ENCODE measurements at regions not wholly inside any gene's neighbourhood (a gene's known extent, or its start where the extent isn't known, plus 50 kb on each side); places are given as distances from the start of the nearest gene placed in this dataset.
"Not testable (repeated sequence)": the region's sequence is repeated elsewhere in the genome, so short reads cannot be mapped to it uniquely, and the experiment has no call there.

DNA sequence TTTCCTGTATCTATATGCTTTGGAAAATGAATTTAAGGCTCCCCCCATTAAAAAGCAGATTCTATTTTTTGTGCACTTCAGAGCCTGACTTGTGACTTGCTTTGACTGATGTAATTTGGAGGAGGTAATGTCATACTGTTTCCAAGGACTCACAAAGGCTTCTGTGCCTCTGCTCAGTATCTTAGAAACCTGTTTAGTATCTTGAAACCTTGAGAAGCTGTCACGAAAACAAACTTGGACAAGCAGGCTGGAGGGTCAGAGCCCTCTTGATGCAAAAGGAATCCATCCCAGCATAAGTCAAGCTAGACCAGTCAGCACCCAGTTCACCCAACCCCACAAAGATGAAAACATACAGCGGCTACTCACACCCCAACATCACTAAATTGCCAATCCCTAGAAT is 560.0 kb upstream of the PCDH7 start:
- no peak for FAIRE-seq

DNA sequence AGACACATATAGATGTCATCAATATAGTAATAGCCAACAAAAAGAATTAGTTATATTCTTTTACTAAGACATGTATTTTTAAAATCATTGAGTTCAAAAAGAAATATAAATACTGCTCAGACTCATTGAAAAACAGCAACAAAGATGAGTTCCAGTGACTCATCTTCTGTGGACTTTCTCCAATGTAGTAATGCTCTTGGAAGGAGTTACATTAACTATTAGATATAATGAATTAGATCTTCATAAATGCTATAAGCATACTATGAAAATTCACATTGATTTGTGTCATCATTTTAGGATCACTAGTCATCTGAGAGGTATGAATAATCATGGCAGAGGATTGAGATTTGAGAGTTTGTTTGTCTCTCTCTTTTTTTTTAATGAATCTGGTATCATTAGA is 547.8 kb upstream of the PCDH7 start:
- FAIRE-seq = no peak

DNA sequence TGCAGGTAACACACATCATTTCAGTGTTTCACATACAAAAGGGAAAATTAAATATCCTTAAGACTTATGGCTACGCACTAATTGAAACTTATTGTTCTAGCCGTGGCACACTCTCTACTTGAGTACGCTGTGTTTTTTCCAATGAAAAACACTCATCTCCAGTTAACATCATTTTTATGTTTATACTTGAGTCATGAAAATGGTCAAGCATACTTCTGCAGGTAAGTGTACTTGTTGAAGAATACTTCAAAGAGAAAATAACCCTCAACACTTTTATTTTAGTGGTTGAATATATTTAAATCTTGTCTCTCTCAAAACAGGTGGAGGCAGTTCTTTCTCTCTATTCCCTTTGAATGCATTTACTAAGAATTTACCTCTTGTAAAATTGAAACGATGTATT is 538.7 kb upstream of the PCDH7 start:
- FAIRE-seq = no peak

- FAIRE-seq = no peak
These were observed 538.3 kb upstream of the PCDH7 start for GRCh38 chr4:30181918-30182317.

- FAIRE-seq = no peak
These were observed 537.4 kb upstream of the PCDH7 start for GRCh38 chr4:30182786-30183185.

DNA sequence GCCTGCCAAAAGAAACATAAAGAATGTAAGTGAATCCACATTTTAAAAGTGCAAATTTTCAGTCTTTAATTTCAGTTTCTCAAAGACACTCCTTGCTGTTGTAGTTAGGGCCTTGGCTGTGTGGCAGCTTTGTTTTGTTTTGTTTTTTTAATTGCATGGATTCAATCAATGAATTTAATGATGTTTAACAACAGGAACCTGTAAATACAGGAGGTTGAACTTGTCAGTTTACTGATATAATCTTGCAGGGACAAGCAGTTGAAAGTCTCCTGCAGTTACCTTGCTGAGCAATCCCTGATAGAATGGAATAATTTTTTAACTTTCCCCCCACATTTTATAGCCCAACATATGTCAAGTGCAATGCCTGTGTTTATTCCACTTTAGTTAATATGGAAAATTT is 528.3 kb upstream of the PCDH7 start:
- FAIRE-seq = no peak

DNA sequence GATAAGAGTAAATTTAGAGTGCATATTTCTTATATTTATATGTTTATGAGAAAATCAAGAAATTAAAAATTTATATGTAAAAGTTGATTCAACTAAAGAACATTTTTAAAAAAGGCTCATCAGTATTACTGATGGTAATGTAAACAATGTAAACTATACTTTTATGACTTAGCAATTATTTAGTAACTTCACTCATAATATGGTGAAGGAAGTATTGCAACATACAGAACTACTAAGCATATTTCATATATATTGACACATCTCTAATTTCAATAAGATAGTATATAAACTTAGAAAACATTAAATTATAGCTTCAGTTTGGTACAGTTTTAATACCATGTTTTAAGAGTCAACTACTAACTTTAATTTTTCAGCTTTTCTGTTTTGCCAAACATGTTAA is 512.8 kb upstream of the PCDH7 start:
- no peak for FAIRE-seq

DNA sequence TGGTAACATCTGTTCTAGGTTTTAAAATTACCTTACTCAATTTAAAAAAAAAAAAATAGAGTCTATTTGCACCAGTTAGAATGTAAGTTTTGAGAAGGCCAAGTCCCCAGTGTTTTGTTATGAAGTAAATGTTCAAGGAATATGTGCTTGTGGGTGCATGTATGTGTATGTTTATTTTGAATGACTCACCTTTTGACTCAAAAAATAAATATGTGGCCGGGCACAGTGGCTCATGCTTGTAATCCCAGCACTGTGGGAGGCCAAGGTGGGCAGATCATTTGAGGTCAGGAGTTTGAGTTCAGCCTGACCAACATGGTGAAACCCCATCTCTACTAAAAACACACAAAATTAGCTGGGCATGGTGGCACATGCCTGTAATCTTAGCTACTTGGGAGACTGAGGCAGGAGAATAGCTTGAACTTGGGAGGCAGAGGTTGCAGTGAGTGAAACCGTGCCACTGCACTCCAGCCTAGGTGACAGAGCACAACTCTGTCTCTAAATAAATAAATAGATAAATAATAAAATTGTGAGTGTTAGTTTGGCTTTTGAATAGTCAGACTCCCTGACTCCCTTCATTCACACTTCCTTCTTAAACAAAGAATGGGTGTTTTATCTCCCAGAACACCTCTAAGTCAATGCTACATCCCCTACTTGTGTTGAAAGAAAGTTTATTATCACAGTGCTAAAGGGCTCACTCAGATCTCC is 511.3 kb upstream of the PCDH7 start:
- no peak for FAIRE-seq

DNA sequence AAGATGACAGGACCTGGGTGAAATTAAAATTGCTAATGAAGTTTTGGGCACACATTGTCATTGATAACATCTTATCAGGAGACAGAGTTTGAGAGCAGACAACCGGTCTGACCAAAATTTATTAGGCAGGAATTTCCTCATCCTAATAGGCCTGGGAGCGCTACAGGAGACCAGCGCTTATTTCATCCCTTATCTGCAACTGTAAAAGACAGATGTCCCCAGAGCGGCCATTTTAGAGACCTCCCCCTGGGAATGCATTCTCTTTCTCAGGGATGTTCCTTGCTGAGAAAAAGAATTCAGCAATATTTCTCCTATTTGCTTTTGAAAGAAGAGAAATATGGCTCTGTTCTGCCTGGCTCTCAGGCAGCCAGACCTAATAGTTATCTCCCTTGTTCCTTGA is 504.2 kb upstream of the PCDH7 start:
- FAIRE-seq = not testable (repeated sequence)

- no peak for FAIRE-seq
These were observed 475.0 kb upstream of the PCDH7 start for GRCh38 chr4:30245140-30245539.

DNA sequence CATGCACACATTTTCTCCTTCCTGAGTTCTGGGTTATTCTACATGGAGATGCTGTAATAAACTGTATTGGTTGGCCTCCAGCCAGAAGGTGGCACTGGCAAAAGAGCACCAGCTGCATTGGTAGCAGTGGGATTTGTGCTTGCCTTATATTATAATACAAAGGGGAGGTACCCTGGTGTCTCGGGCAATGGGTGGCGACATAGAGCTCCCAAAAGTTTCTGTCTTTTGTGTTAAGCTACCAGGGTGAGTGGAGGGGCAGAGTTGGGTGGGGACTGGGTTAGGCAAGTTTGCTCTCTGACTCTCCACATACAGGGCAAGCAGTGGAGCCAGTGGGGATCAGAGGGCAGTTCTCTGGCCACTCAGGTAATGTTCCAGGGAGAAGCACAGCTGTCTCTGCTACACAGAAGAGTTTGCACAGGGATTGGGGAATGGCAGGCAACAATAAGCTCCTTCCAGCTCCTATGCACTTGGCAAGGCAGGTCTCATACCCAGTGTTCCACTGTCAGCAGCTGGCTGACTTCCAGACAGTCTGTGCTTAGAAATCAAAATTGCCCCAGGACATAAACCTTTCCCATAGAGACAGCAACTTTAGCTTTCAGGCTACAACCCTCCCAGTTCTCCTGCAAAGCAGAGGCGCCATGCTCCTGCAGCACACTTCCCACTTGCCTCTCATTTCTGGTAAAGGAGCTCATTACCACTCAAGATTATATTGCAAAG is 463.9 kb upstream of the PCDH7 start:
- FAIRE-seq = no peak

DNA sequence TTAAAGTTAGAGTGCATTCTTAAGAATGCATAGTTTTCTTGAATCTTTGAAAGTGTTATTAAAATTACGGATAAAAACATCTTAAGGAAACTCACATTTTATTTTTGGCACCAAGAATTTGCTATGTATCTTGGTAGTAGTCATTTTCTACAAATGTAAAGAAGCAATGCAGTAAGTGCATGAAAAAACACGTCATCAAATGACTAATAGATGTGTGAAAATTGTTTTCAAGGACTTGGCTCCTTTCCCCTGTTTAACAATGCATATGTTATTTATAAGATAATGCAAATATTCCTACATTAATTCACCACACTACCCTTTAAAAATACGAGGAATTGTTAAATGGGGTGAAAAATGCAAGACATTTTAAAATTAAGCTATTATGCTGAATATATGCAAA is 461.2 kb upstream of the PCDH7 start:
- no peak for FAIRE-seq

- no peak for FAIRE-seq
These were observed 457.8 kb upstream of the PCDH7 start for GRCh38 chr4:30262379-30262778.

DNA sequence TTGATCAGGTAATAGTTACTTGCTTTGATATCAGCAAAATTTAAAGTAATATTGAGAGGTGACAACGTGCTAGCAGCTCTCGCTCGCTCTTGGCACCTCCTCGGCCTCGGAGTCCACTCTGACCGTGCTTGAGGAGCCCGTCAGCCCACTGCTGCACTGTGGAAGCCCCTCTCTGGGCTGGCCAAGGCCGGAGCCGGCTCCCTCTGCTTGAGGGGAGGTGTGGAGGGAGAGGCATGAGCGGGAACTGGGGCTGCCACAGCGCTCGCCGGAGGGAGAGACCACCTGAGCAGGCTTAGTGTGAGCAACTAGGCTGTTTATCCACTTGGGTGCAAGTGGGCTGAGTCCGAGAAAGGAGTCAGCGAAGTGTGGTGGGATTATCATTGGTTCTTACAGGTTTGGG is 455.7 kb upstream of the PCDH7 start:
- FAIRE-seq = no peak

DNA sequence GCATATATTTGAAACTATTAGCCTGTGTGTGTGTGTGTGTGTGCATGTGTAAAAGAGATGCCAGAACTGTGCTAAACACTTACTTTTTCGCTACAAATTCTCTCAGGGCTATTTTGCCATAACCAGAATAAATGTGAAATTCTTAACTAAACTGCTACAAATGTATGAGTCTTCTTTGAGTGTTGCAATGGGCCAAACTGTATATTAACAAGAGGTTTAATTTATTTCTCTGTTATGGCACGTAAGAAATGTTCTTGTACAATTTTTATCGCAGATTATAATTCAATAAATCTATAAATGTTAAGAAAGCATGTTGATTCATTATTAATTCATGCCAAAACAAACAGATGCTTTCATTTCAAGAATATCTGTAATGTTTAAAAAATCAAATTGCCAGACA is 454.5 kb upstream of the PCDH7 start:
- FAIRE-seq = no peak

GRCh38 chr4:30268370-30268769 is 451.8 kb upstream of the PCDH7 start:
- FAIRE-seq = no peak

DNA sequence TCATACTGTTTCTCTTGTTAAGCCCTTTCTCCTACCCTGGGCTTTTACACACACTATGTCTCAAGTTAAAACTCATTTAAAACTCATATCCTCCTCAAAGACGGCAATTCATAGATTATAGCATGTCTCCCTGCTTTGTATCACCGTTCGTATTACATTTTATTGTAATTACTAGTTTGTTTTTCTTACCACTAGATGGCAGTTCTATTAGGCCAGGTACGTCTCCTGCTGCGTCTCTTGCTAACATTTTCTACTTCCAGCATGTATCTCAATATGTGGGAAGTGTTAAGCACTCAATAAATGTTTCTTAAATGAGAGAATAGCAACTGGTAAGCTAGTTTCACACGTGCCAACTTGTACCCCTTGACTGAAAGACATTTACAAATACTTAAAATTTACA is 450.3 kb upstream of the PCDH7 start:
- no peak for FAIRE-seq

GRCh38 chr4:30281986-30282385 is 438.2 kb upstream of the PCDH7 start:
- FAIRE-seq = no peak

DNA sequence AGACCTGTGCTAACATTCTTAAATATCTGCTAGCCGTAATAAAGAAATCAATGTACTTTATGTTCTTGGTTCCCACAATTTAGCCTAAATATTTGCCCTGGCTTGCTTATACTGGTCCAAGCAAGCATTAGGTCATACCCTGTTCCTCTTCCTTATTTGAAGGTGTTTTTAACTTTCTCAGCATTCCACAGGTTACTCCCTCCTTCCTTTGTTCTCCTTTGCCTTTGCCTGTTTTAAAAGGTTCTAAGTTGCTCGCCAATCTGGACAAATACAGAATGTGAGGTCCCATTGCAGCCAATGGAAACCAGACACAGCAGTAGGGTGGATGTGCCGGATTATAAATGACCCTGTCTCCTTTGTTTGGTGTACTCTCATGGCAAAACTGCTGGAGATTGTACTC is 436.8 kb upstream of the PCDH7 start:
- FAIRE-seq = no peak

DNA sequence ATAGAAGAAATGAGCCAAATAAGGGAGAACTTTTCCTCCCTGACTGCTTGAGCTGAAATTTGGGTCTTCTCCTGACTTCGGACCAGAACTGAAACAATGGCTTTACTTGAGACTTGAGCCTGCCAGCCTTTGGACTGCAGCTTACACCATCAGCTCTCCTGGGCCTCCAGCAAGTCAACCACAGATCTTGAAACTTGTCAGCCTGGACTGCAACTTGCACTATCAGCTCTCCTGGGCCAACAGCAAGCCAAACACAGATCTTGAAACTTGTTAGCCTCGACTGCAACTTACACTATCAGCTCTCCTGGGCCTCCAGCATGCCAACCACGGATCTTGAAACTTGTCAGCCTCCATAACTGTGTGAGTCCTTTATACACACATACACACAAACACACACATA is 425.9 kb upstream of the PCDH7 start:
- no peak for FAIRE-seq

GRCh38 chr4:30295652-30296051 is 424.5 kb upstream of the PCDH7 start:
- no peak for FAIRE-seq

DNA sequence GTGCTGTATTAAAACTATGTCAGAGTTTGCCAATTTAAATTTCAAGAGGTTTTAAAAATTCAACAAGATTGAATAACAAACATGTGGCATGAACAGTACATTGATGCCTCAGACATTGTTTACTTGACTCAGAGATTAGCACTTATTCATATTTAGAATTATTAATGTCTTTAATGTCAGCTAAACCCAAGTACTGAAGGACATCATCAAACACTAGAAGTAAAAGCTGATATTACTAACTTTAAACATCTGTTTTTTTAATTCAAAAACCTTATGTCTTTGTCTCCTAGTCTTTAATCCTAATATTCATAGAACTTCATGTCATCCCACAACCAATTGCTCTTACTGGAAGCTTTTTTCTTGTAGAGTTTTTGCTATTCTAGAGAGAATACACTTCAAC is 406.2 kb upstream of the PCDH7 start:
- no peak for FAIRE-seq

DNA sequence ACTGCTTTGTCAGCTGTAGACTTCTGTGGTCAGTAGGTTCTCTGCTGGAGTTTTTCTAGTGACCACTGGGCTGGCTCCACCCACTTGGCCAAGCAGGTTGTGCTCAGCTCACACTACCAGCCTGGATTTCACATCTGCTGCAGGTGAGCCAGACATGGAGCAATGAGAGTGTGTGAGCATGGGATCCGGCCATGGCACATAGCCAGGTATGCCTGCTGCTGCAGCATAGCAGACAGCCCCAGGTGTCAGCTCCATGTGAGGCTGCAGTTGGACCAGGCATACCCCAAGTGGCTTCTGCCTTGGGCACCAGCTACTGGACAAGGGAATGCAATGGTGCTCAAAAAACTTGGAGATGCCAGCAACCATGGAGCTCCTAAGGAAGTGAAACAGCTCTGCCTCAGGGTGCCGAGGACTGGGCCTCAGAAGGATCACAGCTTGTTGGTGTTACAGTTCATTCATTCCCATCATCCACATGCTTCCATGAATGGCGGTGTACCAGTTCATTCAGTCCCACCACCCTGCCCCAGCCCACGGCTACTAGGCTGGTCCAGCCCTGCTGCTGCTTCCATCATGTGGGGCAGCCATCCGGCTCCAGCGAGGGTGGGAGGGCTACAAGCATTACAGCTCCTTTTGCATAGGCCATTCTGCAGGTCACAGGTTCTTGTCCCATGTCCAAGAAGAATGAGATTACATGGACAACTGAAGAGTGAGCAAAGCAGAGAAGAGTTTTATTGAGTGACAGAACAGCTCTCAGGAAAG is 389.1 kb upstream of the PCDH7 start:
- no peak for FAIRE-seq

- no peak for FAIRE-seq
These were observed 378.4 kb upstream of the PCDH7 start for GRCh38 chr4:30341731-30342130.

Measured in endometrium (tissue), 2 donors.